ENCODE measurements at regions not wholly inside any gene's neighbourhood (a gene's known extent, or its start where the extent isn't known, plus 50 kb on each side); places are given as distances from the start of the nearest gene placed in this dataset.

- no peak for TF ChIP-seq CTCF (IDR thresholded peaks at IDR 0.05)
- no peaks in the 10 kb centered on the region for H3K36me3 ChIP-seq (ENCODE audit: insufficient read depth in 1 of 2, low read depth in 1 of 2)
- H3K4me3 ChIP-seq, result no peak overlapping the region
- DNase-seq (no peak), ATAC-seq (no peak)
- H3K27me3 ChIP-seq (ENCODE audit: insufficient read depth in 3 of 3, low read length in 2 of 3), result no peaks in the 10 kb centered on the region
- H3K27ac ChIP-seq, result no peak overlapping the region
- 92 to 95% (median 95%) methylated on average over 10 of the region's 10 CpGs for WGBS, 3 donors
- H3K4me1 ChIP-seq, result no peaks in the 10 kb centered on the region
- no peaks in the 10 kb centered on the region for H3K9me3 ChIP-seq
- intact Hi-C loops (cut with DNase I), result no loop called here
Measured at GRCh38 chr18:10093445-10093844, 179.6 kb downstream of the VAPA start.

- no peak overlapping the region for H3K27ac ChIP-seq
- peak in 1 of 4 donors; percentile 44 for ATAC-seq
- H3K9me3 ChIP-seq, result no peaks in the 10 kb centered on the region
- no peak for DNase-seq
- TF ChIP-seq CTCF (IDR thresholded peaks at IDR 0.05), result no peak
- H3K4me3 ChIP-seq, result no peak overlapping the region
- no peaks in the 10 kb centered on the region for H3K27me3 ChIP-seq (ENCODE audit: insufficient read depth in 3 of 3, low read length in 2 of 3)
- WGBS, 3 donors, result 11 to 35% (median 17%) methylated on average over 1 of the region's 1 CpG
- intact Hi-C loops (cut with DNase I), result no loop called here
- H3K36me3 ChIP-seq (ENCODE audit: insufficient read depth in 1 of 2, low read depth in 1 of 2), result no peaks in the 10 kb centered on the region
- no peaks in the 10 kb centered on the region for H3K4me1 ChIP-seq
Measured at GRCh38 chr18:10094154-10094553, 180.3 kb downstream of the VAPA start.

DNA sequence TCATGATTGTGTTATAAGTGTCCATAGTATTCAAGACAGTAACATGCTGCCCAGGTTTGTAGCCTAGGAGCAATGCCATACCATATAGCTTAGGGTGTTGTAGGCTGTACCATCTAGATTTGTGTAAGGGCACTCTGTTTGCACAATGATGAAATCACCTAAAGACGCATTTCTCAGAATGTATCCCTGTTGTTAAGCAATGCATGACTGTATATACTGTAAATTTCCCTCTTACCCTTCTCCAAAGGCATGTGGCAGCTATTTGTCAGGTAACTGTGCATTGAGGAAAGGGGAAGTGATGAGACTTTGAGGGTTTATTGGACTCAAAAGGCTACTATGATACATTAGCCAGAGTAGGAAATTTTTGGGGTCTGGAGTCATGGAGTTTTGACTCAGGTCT is 180.8 kb downstream of the VAPA start:
- ATAC-seq, result no peak
- Histone ChIP-seq H3K4me3 (no peak overlapping the region), H3K9me3 (no peaks in the 10 kb centered on the region), H3K4me1 (no peaks in the 10 kb centered on the region), H3K36me3 (ENCODE audit: insufficient read depth in 1 of 2, low read depth in 1 of 2) (no peaks in the 10 kb centered on the region), H3K27ac (no peak overlapping the region), H3K27me3 (ENCODE audit: insufficient read depth in 3 of 3, low read length in 2 of 3) (no peaks in the 10 kb centered on the region)
- DNase-seq, result no peak
- 89 to 98% (median 95%) methylated on average over 1 of the region's 1 CpG for WGBS, 3 donors
- intact Hi-C loops (cut with DNase I), result no loop called here
- TF ChIP-seq CTCF (IDR thresholded peaks at IDR 0.05), result no peak

GRCh38 chr18:10095356-10095755 is 181.5 kb downstream of the VAPA start:
- WGBS, 3 donors, result 87 to 94% (median 93%) methylated on average over 3 of the region's 3 CpGs
- Histone ChIP-seq H3K9me3 (no peaks in the 10 kb centered on the region), H3K4me1 (no peaks in the 10 kb centered on the region), H3K4me3 (no peak overlapping the region), H3K27me3 (ENCODE audit: insufficient read depth in 3 of 3, low read length in 2 of 3) (no peaks in the 10 kb centered on the region), H3K27ac (no peak overlapping the region), H3K36me3 (ENCODE audit: insufficient read depth in 1 of 2, low read depth in 1 of 2) (no peaks in the 10 kb centered on the region)
- no peak for TF ChIP-seq CTCF (IDR thresholded peaks at IDR 0.05)
- ATAC-seq, result no peak
- intact Hi-C loops (cut with DNase I), result no loop called here
- DNase-seq, result no peak

- no peak overlapping the region for H3K4me3 ChIP-seq
Measured at GRCh38 chr18:10099539-10100140, 185.8 kb downstream of the VAPA start.

More at GRCh38 chr18:10099539-10100140, 185.8 kb downstream of the VAPA start:
- Histone ChIP-seq H3K27me3 (ENCODE audit: insufficient read depth in 3 of 3, low read length in 2 of 3) (no peaks in the 10 kb centered on the region), H3K4me1 (peaks cover 7% of the 10 kb centered on the region), H3K36me3 (ENCODE audit: insufficient read depth in 1 of 2, low read depth in 1 of 2) (no peaks in the 10 kb centered on the region), H3K27ac (no peak overlapping the region), H3K9me3 (no peaks in the 10 kb centered on the region)
- WGBS, 3 donors, result 84 to 88% (median 84%) methylated on average over 7 of the region's 7 CpGs
- TF ChIP-seq CTCF (IDR thresholded peaks at IDR 0.05), result no peak
- DNase-seq (no peak), ATAC-seq (no peak)
- intact Hi-C loops (cut with DNase I), result no loop called here

Data from psoas muscle (tissue), 7 donors.